B cell (primary cell): ENCODE measurements at regions not wholly inside any gene's neighbourhood (a gene's known extent, or its start where the extent isn't known, plus 50 kb on each side); places are given as distances from the start of the nearest gene placed in this dataset.
"Not testable (repeated sequence)": the region's sequence is repeated elsewhere in the genome, so short reads cannot be mapped to it uniquely, and the experiment has no call there.

Experiments used
- ATAC-seq: fragments of 200-7000 bp; cut with Tn5 transposase; one replicate; pipeline ENCODE4 v1.10.0; 2021; ENCODE audit warnings: low read depth, mild to moderate bottlenecking, moderate number of reproducible peaks, moderate library complexity
- CTCF ChIA-PET: fragments of 350-600 bp; sonication (Branson Sonifier 250); formaldehyde crosslinking; loops from one replicate; lab custom pipeline; 2021; ENCODE audit warnings: antibody characterized with exemption, inconsistent platforms; lab: Charles Lee
- POLR2A ChIA-PET: fragments of 350-600 bp; sonication (Branson Sonifier 250); formaldehyde crosslinking; loops from one replicate; lab custom pipeline; 2021; ENCODE audit warnings: antibody characterized with exemption; lab: Charles Lee
- DNase-seq: peaks from one replicate; pipeline ENCODE4 v3.0.0; 2013
- H2AFZ ChIP-seq: 2 replicates; pipeline ENCODE4 v1.6.1; 2012; ENCODE audit warnings: mild to moderate bottlenecking, low read depth, low read length; ENCODE audit not compliant: insufficient read depth, poor library complexity, severe bottlenecking
- H3K27ac ChIP-seq, 2 donors: 1 replicate in 1 of 2; 2 replicates in 1 of 2; pipeline ENCODE4 v1.5.1; 2012 to 2013; ENCODE audit warnings: low read length in 2 of 2, mild to moderate bottlenecking in 2 of 2, moderate library complexity in 1 of 2
- H3K27me3 ChIP-seq, 4 experiments: fragments of 200-600 bp in 1 of 4; sonication (generic) in 1 of 4; replicated peaks in 1 of 4; 1 replicate in 2 of 4; 2 replicates in 2 of 4; pipeline versions ENCODE4 v1.6.1 to v1.7.0; 2013 to 2016; ENCODE audit warnings: low read length in 3 of 4, mild to moderate bottlenecking in 2 of 4, mixed read lengths in 1 of 4, moderate library complexity in 1 of 4; ENCODE audit not compliant: insufficient read depth in 4 of 4, control insufficient read depth in 3 of 4; ENCODE audit errors: control extremely low read depth in 1 of 4
- H3K36me3 ChIP-seq, 2 experiments: replicated peaks in 1 of 2; 1 replicate in 1 of 2; 2 replicates in 1 of 2; pipeline versions ENCODE4 v1.6.1 to v1.7.1; 2013; ENCODE audit warnings: low read length in 1 of 2; ENCODE audit not compliant: insufficient read depth in 2 of 2, control insufficient read depth in 1 of 2; ENCODE audit errors: control extremely low read depth in 1 of 2, extremely low read depth in 1 of 2
- H3K4me1 ChIP-seq, 2 donors: fragments of 200-600 bp in 1 of 2; sonication (generic) in 1 of 2; 1 replicate in 1 of 2; 2 replicates in 1 of 2; pipeline versions ENCODE4 v1.5.1 to v1.6.1; 2013 to 2017; ENCODE audit warnings: low read length in 2 of 2; ENCODE audit not compliant: control insufficient read depth in 2 of 2, insufficient read depth in 2 of 2
- H3K4me2 ChIP-seq: replicated peaks from 2 replicates; pipeline ENCODE3; 2012; ENCODE audit warnings: mild to moderate bottlenecking, low read depth, low read length; ENCODE audit not compliant: poor library complexity, severe bottlenecking
- H3K4me3 ChIP-seq, 5 experiments: fragments of 200-600 bp in 1 of 5; sonication (generic) in 1 of 5; 1 replicate in 3 of 5; 2 replicates in 2 of 5; pipeline versions ENCODE4 v1.5.1 to v1.7.0; 2011 to 2016; ENCODE audit warnings: low read length in 4 of 5, mild to moderate bottlenecking in 4 of 5, low read depth in 2 of 5, control low read depth in 1 of 5, moderate library complexity in 1 of 5; ENCODE audit not compliant: insufficient read depth in 1 of 5; ENCODE audit errors: control extremely low read depth in 1 of 5, extremely low read depth in 1 of 5
- H3K79me2 ChIP-seq: fragments of 200-600 bp; sonication (generic); one replicate; pipeline ENCODE4 v1.6.0; 2016; ENCODE audit warnings: low read length; ENCODE audit not compliant: control insufficient read depth, insufficient read depth
- H3K9ac ChIP-seq: fragments of 200-600 bp; sonication (generic); 2 replicates; pipeline ENCODE4 v1.6.1; 2017; ENCODE audit warnings: mild to moderate bottlenecking, low read length, moderate library complexity
- H3K9me3 ChIP-seq, 3 donors: one replicate each; pipeline versions ENCODE4 v1.6.1 to v1.7.1; 2013; ENCODE audit warnings: low read length in 2 of 3; ENCODE audit not compliant: control insufficient read depth in 2 of 3, insufficient read depth in 1 of 3; ENCODE audit errors: control extremely low read depth in 1 of 3
- H4K20me1 ChIP-seq: 2 replicates; pipeline ENCODE4 v1.6.0; 2012; ENCODE audit warnings: mild to moderate bottlenecking, low read length; ENCODE audit not compliant: insufficient read depth, control insufficient read depth, poor library complexity, severe bottlenecking
- H3K27ac Mint-ChIP-seq: one replicate; pipeline ENCODE4 v1.8.0; 2021; ENCODE audit warnings: mixed read lengths
- H3K27me3 Mint-ChIP-seq: one replicate; pipeline ENCODE4 v1.8.0; 2021; ENCODE audit warnings: mixed read lengths
- H3K4me1 Mint-ChIP-seq: one replicate; pipeline ENCODE4 v1.8.0; 2021; ENCODE audit warnings: mixed read lengths
- H3K4me3 Mint-ChIP-seq: one replicate; pipeline ENCODE4 v1.8.0; 2021; ENCODE audit warnings: mixed read lengths
- H3K9me3 Mint-ChIP-seq: one replicate; pipeline ENCODE4 v1.8.0; 2022; ENCODE audit warnings: mixed read lengths; ENCODE audit not compliant: insufficient read depth
- EZH2 ChIP-seq: IDR thresholded peaks from 2 replicates; pipeline ENCODE4 v1.6.1; 2012; ENCODE audit warnings: borderline replicate concordance, low read depth, mild to moderate bottlenecking, moderate library complexity, low read length; ENCODE audit not compliant: insufficient read depth, poor library complexity, severe bottlenecking
- WGBS: methylation state at CpG from one replicate; pipeline ENCODE4 v1.1.5; 2013; ENCODE audit warnings: missing lambda C conversion rate; ENCODE audit not compliant: insufficient coverage; 5-methylcytosine and 5-hydroxymethylcytosine counted together
- intact Hi-C: fragments of 100-400 bp; cut with micrococcal nuclease; formaldehyde crosslinking; loops from one replicate; pipeline ENCODE4 v1.10.0; 2022
- TF ChIP-seq, protein P1 (sequence below): fragments of 200-600 bp; IDR thresholded peaks from one replicate; pipeline ENCODE4 v1.8.0; 2022; ENCODE audit warnings: antibody characterized with exemption, mild to moderate bottlenecking

DNA sequence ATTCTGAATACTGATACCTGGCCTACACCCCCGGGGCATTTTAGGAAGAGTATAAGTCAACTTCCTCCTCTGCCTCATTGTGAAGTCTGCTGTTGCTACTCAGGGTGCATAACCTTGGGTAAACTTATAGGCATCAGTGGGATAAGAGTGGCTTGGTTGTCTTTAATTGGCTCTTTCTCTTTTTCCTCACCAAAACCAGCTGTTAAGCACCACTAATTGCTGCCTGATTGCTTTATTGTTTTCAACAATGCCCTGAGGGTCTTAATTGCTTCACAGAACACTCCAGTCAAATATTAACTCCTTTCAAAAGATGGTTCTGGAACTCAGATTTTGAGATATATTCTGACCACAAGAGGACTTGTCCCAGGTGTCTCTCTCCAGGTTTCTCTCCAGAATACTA, 337.0 kb upstream of the MAGEB16 start:
- ChIA-PET CTCF (no interaction called here), POLR2A (no interaction called here)
- peaks cover 3% of the 10 kb centered on the region for H3K9me3 Mint-ChIP-seq
- H3K4me2 ChIP-seq = no peak overlapping the region
- no peaks in the 10 kb centered on the region for H3K4me1 ChIP-seq
- no peaks in the 10 kb centered on the region for H3K79me2 ChIP-seq
- no peaks in the 10 kb centered on the region for H4K20me1 ChIP-seq
- no peak overlapping the region for H3K27ac ChIP-seq
- H3K27me3 ChIP-seq = no peaks in the 10 kb centered on the region
- H3K4me3 ChIP-seq = no peak overlapping the region
- DNase-seq = no peak
- no peaks in the 10 kb centered on the region for H3K36me3 ChIP-seq
- H3K9me3 ChIP-seq = no peaks in the 10 kb centered on the region
- no peak overlapping the region for H3K9ac ChIP-seq
- no peak for ATAC-seq
- intact Hi-C loops = no loop called here
- no peak overlapping the region for H2AFZ ChIP-seq
- no CpG with 5 or more reads among the region's 1 CpG for WGBS
- H3K4me1 Mint-ChIP-seq = no peaks in the 10 kb centered on the region
- no peaks in the 10 kb centered on the region for H3K27me3 Mint-ChIP-seq
- no peak for TF ChIP-seq EZH2
- TF ChIP-seq, protein P1, sequence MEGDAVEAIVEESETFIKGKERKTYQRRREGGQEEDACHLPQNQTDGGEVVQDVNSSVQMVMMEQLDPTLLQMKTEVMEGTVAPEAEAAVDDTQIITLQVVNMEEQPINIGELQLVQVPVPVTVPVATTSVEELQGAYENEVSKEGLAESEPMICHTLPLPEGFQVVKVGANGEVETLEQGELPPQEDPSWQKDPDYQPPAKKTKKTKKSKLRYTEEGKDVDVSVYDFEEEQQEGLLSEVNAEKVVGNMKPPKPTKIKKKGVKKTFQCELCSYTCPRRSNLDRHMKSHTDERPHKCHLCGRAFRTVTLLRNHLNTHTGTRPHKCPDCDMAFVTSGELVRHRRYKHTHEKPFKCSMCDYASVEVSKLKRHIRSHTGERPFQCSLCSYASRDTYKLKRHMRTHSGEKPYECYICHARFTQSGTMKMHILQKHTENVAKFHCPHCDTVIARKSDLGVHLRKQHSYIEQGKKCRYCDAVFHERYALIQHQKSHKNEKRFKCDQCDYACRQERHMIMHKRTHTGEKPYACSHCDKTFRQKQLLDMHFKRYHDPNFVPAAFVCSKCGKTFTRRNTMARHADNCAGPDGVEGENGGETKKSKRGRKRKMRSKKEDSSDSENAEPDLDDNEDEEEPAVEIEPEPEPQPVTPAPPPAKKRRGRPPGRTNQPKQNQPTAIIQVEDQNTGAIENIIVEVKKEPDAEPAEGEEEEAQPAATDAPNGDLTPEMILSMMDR = no peak
- H3K27ac Mint-ChIP-seq = no peak overlapping the region
- no peak overlapping the region for H3K4me3 Mint-ChIP-seq

DNA sequence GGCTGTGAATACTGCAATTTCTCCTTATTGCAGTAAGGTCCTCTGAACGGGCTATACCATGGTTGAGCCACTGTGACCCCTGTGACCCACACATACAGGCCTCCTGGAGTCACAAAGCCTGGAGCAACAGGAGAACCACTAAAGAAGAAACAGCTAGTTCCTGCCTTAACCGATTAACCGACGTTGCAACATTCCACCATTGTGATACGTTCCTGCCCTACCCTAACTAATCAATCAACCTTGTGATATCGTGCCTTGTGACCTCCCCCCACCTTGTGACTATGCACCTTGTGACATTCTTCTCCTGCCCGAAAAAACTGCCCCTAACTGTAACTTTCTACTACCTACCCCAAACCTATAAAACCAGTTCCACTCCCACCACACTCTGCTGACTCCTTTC, 301.5 kb upstream of the MAGEB16 start:
- H3K4me3 ChIP-seq, H3K4me2 ChIP-seq, H3K9me3 ChIP-seq, DNase-seq, H3K4me1 Mint-ChIP-seq, H3K27ac Mint-ChIP-seq, H3K36me3 ChIP-seq, H4K20me1 ChIP-seq, H3K27me3 Mint-ChIP-seq, H3K4me3 Mint-ChIP-seq, H3K9me3 Mint-ChIP-seq, CTCF ChIA-PET, H3K79me2 ChIP-seq, H3K9ac ChIP-seq, POLR2A ChIA-PET, ATAC-seq, H3K27me3 ChIP-seq, H2AFZ ChIP-seq, H3K4me1 ChIP-seq, H3K27ac ChIP-seq, intact Hi-C loops: not testable (repeated sequence)
- WGBS = 73% methylated on average over 6 of the region's 7 CpGs

DNA sequence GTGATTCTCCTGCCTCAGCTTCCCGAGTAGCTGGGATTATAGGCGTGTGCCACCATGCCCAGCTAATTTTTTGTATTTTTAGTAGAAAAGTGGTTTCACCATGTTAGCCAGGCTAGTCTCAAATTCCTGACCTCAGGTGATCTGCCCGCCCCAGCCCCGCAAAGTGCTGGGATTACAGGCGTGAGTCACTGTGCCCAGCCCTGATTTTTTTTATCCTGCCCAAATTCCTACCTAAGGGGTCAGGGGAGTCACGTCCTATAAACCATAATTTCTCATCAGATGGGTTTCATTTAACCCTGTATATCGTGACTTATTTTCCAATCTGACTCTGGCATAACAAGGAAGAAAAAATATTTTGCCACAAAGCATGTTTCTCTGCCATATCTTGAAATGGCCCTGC, 300.7 kb upstream of the MAGEB16 start:
- H3K36me3 ChIP-seq, POLR2A ChIA-PET, H3K4me1 Mint-ChIP-seq, H3K4me2 ChIP-seq, CTCF ChIA-PET, H3K27me3 ChIP-seq, H3K4me1 ChIP-seq, H3K27ac Mint-ChIP-seq, H3K27me3 Mint-ChIP-seq, H3K9me3 ChIP-seq, H3K4me3 Mint-ChIP-seq, H4K20me1 ChIP-seq, H3K4me3 ChIP-seq, DNase-seq, H3K9me3 Mint-ChIP-seq, H3K9ac ChIP-seq, H3K27ac ChIP-seq, H2AFZ ChIP-seq, ATAC-seq, intact Hi-C loops, H3K79me2 ChIP-seq: not testable (repeated sequence)
- WGBS = 86% methylated on average over 3 of the region's 7 CpGs
